ENCODE measurements at regions not wholly inside any gene's neighbourhood (a gene's known extent, or its start where the extent isn't known, plus 50 kb on each side); places are given as distances from the start of the nearest gene placed in this dataset.

- TF ChIP-seq POLR2AphosphoS5 (IDR thresholded peaks at IDR 0.05) (no peak), CTCF (IDR thresholded peaks at IDR 0.05 in 8 of 11, conservative IDR thresholded peaks at IDR 0.05 in 3 of 11) (no peak)
These were observed 1257.8 kb downstream of the MAT2B start for GRCh38 chr5:164763206-164763605.
